Panc1 (cell line): ENCODE measurements at regions not wholly inside any gene's neighbourhood (a gene's known extent, or its start where the extent isn't known, plus 50 kb on each side); places are given as distances from the start of the nearest gene placed in this dataset.

Experiments
- ATAC-seq: fragments of 200-7000 bp; cut with Tn5 transposase; 2 replicates; pipeline ENCODE4 v1.9.1; 2020; ENCODE audit warnings: mild to moderate bottlenecking, moderate library complexity
- BruUV-seq: library from RNA; stranded (reverse); fragments of 400-500 nt; replicated peaks from 2 replicates; lab custom pipeline; 2021; lab: Mats Ljungman, UMichigan
- CTCF ChIA-PET: fragments of 300-600 bp; sonication (Branson Sonifier 250); formaldehyde crosslinking; loops from one replicate; lab custom pipeline; 2022; ENCODE audit warnings: antibody characterized with exemption; lab: Charles Lee
- POLR2A ChIA-PET: fragments of 300-600 bp; sonication (Branson Sonifier 250); formaldehyde crosslinking; loops from one replicate; lab custom pipeline; 2022; ENCODE audit warnings: antibody characterized with exemption; lab: Charles Lee
- DNase-seq: peaks from one replicate; pipeline ENCODE4 v3.0.0-alpha.2; 2010; ENCODE audit warnings: low read depth, low spot score
- H3K27ac ChIP-seq: 2 replicates; pipeline ENCODE4 v1.5.1; 2011; ENCODE audit warnings: mild to moderate bottlenecking, low read length, inconsistent platforms
- H3K27me3 ChIP-seq: fragments of 200-500 bp; sonication (Bioruptor generic); 2 replicates; pipeline ENCODE4 v1.6.0; 2014; ENCODE audit warnings: low read length, inconsistent platforms; ENCODE audit not compliant: control insufficient read depth, insufficient read depth
- H3K36me3 ChIP-seq: fragments of 200-500 bp; sonication (Bioruptor generic); 2 replicates; pipeline ENCODE4 v1.5.1; 2014; ENCODE audit warnings: inconsistent platforms, mild to moderate bottlenecking, low read length, moderate library complexity; ENCODE audit not compliant: control insufficient read depth, insufficient read depth
- H3K4me1 ChIP-seq: 2 replicates; pipeline ENCODE4 v1.5.1; 2011; ENCODE audit warnings: inconsistent platforms, mild to moderate bottlenecking, low read length, moderate library complexity; ENCODE audit not compliant: control insufficient read depth, insufficient read depth
- H3K4me3 ChIP-seq, 2 experiments: 2 replicates each; pipeline ENCODE4 v1.5.1; 2011 to 2012; ENCODE audit warnings: low read depth in 2 of 2, low read length in 2 of 2, mild to moderate bottlenecking in 2 of 2, inconsistent platforms in 1 of 2, moderate library complexity in 1 of 2
- H3K9me3 ChIP-seq: fragments of 200-500 bp; sonication (Bioruptor generic); 2 replicates; pipeline ENCODE4 v1.5.1; 2014; ENCODE audit warnings: low read depth, mild to moderate bottlenecking, inconsistent platforms, low read length, moderate library complexity; ENCODE audit not compliant: control insufficient read depth, insufficient read depth
- CTCF ChIP-seq: fragments of 450-650 bp; IDR thresholded peaks from 2 replicates; pipeline ENCODE4 v1.5.1; 2017; ENCODE audit warnings: mild to moderate bottlenecking
- POLR2AphosphoS5 ChIP-seq: IDR thresholded peaks from 2 replicates; pipeline ENCODE4 v1.6.1; 2012; ENCODE audit warnings: mild to moderate bottlenecking, low read depth, low read length, moderate library complexity
- REST ChIP-seq, 2 experiments: IDR thresholded peaks; 2 replicates each; pipeline ENCODE4 v1.6.1; 2011 to 2012; ENCODE audit warnings: low read depth in 2 of 2, control low read depth in 1 of 2, low read length in 1 of 2, mild to moderate bottlenecking in 1 of 2, moderate library complexity in 1 of 2; ENCODE audit not compliant: insufficient read depth in 1 of 2
- SIN3A ChIP-seq: IDR thresholded peaks from 2 replicates; pipeline ENCODE4 v1.6.1; 2012; ENCODE audit warnings: low read depth, mild to moderate bottlenecking, low read length, moderate library complexity, borderline replicate concordance; ENCODE audit not compliant: insufficient read depth
- TCF7L2 ChIP-seq: IDR thresholded peaks from 2 replicates; pipeline ENCODE4 v1.6.1; 2011; ENCODE audit warnings: mild to moderate bottlenecking, low read depth, low read length, inconsistent platforms
- in situ Hi-C: cut with HindIII; loops from 2 replicates; pipeline ENCODE4 v1.10.0; 2016; ENCODE audit warnings: low sequenced_read_pairs, low pct_unique_long_range_greater_than_20kb
- intact Hi-C: fragments of 100-400 bp; cut with micrococcal nuclease; formaldehyde crosslinking; loops from one replicate; pipeline ENCODE4 v1.10.0; 2022; ENCODE audit not compliant: unreplicated experiment

GRCh38 chr5:149441986-149442385 is 62.9 kb upstream of the IL17B start:
- H3K4me3 ChIP-seq, result no peak overlapping the region
- ChIA-PET POLR2A (no interaction called here), CTCF (interaction anchor here (1.4 to 2.0 kb wide), 2 partner anchors 110 to 123 kb away, joined by 4 to 8 read pairs; partner anchors contain the start of gene CSNK1A1)
- in situ Hi-C loops, result no loop called here
- H3K27ac ChIP-seq, result peak overlapping the region; percentile 78; the same call in 1 of the 2 replicates
- no peak for TF ChIP-seq SIN3A
- DNase-seq, result no peak
- BruUV-seq, result no TSS peak
- intact Hi-C loops, result loop anchor here (2.0 to 5.0 kb wide), 3 partner anchors 123 to 180 kb away; no protein-coding TSS in a partner anchor
- no peaks in the 10 kb centered on the region for H3K36me3 ChIP-seq
- no peak for ATAC-seq
- H3K27me3 ChIP-seq, result no peaks in the 10 kb centered on the region
- H3K4me1 ChIP-seq, result peaks cover 33% of the 10 kb centered on the region
- H3K9me3 ChIP-seq, result peaks cover 3% of the 10 kb centered on the region; the same call in 1 of the 2 replicates

GRCh38 chr5:149441194-149441753 is 62.2 kb upstream of the IL17B start:
- peaks cover 33% of the 10 kb centered on the region for H3K4me1 ChIP-seq
- H3K9me3 ChIP-seq, result peaks cover 3% of the 10 kb centered on the region; the same call in 1 of the 2 replicates
- intact Hi-C loops (loop anchor here (5.0 kb wide), 2 partner anchors 124 to 181 kb away; no protein-coding TSS in a partner anchor), in situ Hi-C loops (no loop called here)
- ChIA-PET POLR2A (no interaction called here), CTCF (interaction anchor here (0.6 to 1.4 kb wide), 5 partner anchors 59 to 178 kb away, joined by 3 to 15 read pairs (median 6); partner anchors contain the start of gene CSNK1A1)
- DNase-seq (no peak), ATAC-seq (no peak)
- no peak for TF ChIP-seq CTCF
- no peak for TF ChIP-seq TCF7L2
- no peak for TF ChIP-seq SIN3A
- TF ChIP-seq REST (IDR thresholded peaks at IDR 0.05; ENCODE audit: insufficient read depth in 1 of 2, low read depth in 2 of 2, low read length in 1 of 2), result no peak
- TF ChIP-seq POLR2AphosphoS5, result no peak
- H3K4me3 ChIP-seq, result no peak overlapping the region
- H3K27ac ChIP-seq, result peak overlapping the region; percentile 18; the same call in 1 of the 2 replicates
- H3K36me3 ChIP-seq, result no peaks in the 10 kb centered on the region
- no TSS peak for BruUV-seq
- H3K27me3 ChIP-seq, result no peaks in the 10 kb centered on the region
